ENCODE measurements at regions not wholly inside any gene's neighbourhood (a gene's known extent, or its start where the extent isn't known, plus 50 kb on each side); places are given as distances from the start of the nearest gene placed in this dataset.
"Not testable (repeated sequence)": the region's sequence is repeated elsewhere in the genome, so short reads cannot be mapped to it uniquely, and the experiment has no call there.

GRCh38 chr6:120279466-120280167 is 930.1 kb upstream of the MAN1A1 start:
- Histone ChIP-seq H3K4me3 (ENCODE audit: low read depth, low read length) (no peak overlapping the region), H3K27me3 (ENCODE audit: insufficient read depth, low read depth, severe bottlenecking) (no peaks in the 10 kb centered on the region), H3K27ac (no peak overlapping the region), H3K36me3 (no peaks in the 10 kb centered on the region), H3K9me3 (ENCODE audit: severe bottlenecking) (no peaks in the 10 kb centered on the region)
- DNase-seq, result no peak
- TF ChIP-seq CTCF (IDR thresholded peaks at IDR 0.05; ENCODE audit: low read depth, low read length), result no peak

- no peaks in the 10 kb centered on the region for H3K27me3 ChIP-seq (ENCODE audit: insufficient read depth, low read depth, severe bottlenecking)
- TF ChIP-seq CTCF (IDR thresholded peaks at IDR 0.05; ENCODE audit: low read depth, low read length), result no peak
These were observed 929.3 kb upstream of the MAN1A1 start for GRCh38 chr6:120278689-120279396.

GRCh38 chr6:120274547-120274946 is 925.0 kb upstream of the MAN1A1 start:
- DNase-seq, result no peak
- no peaks in the 10 kb centered on the region for H3K36me3 ChIP-seq
- no peaks in the 10 kb centered on the region for H3K27me3 ChIP-seq (ENCODE audit: insufficient read depth, low read depth, severe bottlenecking)
- H3K4me3 ChIP-seq (ENCODE audit: low read depth, low read length), result no peak overlapping the region
- H3K27ac ChIP-seq, result no peak overlapping the region
- no peak for TF ChIP-seq CTCF (IDR thresholded peaks at IDR 0.05; ENCODE audit: low read depth, low read length)
- H3K9me3 ChIP-seq (ENCODE audit: severe bottlenecking), result no peaks in the 10 kb centered on the region

More at GRCh38 chr6:120278689-120279396, 929.3 kb upstream of the MAN1A1 start:
- Histone ChIP-seq H3K9me3 (ENCODE audit: severe bottlenecking) (no peaks in the 10 kb centered on the region), H3K36me3 (no peaks in the 10 kb centered on the region), H3K4me3 (ENCODE audit: low read depth, low read length) (no peak overlapping the region), H3K27ac (no peak overlapping the region)
- DNase-seq, result no peak

GRCh38 chr6:120273411-120273810 is 923.9 kb upstream of the MAN1A1 start:
- no peaks in the 10 kb centered on the region for H3K27me3 ChIP-seq (ENCODE audit: insufficient read depth, low read depth, severe bottlenecking)
- TF ChIP-seq CTCF (IDR thresholded peaks at IDR 0.05; ENCODE audit: low read depth, low read length), result no peak
- H3K27ac ChIP-seq, result no peak overlapping the region
- no peaks in the 10 kb centered on the region for H3K9me3 ChIP-seq (ENCODE audit: severe bottlenecking)
- no peaks in the 10 kb centered on the region for H3K36me3 ChIP-seq
- DNase-seq, result no peak
- no peak overlapping the region for H3K4me3 ChIP-seq (ENCODE audit: low read depth, low read length)

GRCh38 chr6:120272038-120272437 is 922.5 kb upstream of the MAN1A1 start:
- H3K4me3 ChIP-seq (ENCODE audit: low read depth, low read length), result no peak overlapping the region
- no peak for TF ChIP-seq CTCF (IDR thresholded peaks at IDR 0.05; ENCODE audit: low read depth, low read length)
- no peaks in the 10 kb centered on the region for H3K27me3 ChIP-seq (ENCODE audit: insufficient read depth, low read depth, severe bottlenecking)
- no peak for DNase-seq
- H3K27ac ChIP-seq, result no peak overlapping the region
- H3K9me3 ChIP-seq (ENCODE audit: severe bottlenecking), result no peaks in the 10 kb centered on the region
- H3K36me3 ChIP-seq, result no peaks in the 10 kb centered on the region

GRCh38 chr6:120268256-120268655 is 918.7 kb upstream of the MAN1A1 start:
- not testable (repeated sequence) for H3K36me3 ChIP-seq; H3K27ac ChIP-seq; H3K27me3 ChIP-seq (ENCODE audit: insufficient read depth, low read depth, severe bottlenecking); H3K9me3 ChIP-seq (ENCODE audit: severe bottlenecking); DNase-seq; H3K4me3 ChIP-seq (ENCODE audit: low read depth, low read length)
